Thyroid gland (tissue), 4 donors: ENCODE measurements at regions not wholly inside any gene's neighbourhood (a gene's known extent, or its start where the extent isn't known, plus 50 kb on each side); places are given as distances from the start of the nearest gene placed in this dataset.

Experiments used
- DNase-seq, 2 donors: peaks; one replicate each; pipeline ENCODE4 v3.0.0-alpha.2; 2019
- H3K27ac ChIP-seq, 3 donors: fragments of 200-600 bp; sonication (generic); 1 replicate in 2 of 3; 2 replicates in 1 of 3; pipeline ENCODE4 v1.5.1; 2016 to 2019; ENCODE audit warnings: mild to moderate bottlenecking in 1 of 3, moderate library complexity in 1 of 3
- H3K27me3 ChIP-seq: fragments of 200-600 bp; sonication (generic); one replicate; pipeline ENCODE4 v1.5.1; 2019
- H3K36me3 ChIP-seq, 2 donors: fragments of 200-600 bp; sonication (generic); one replicate each; pipeline ENCODE4 v1.5.1; 2016 to 2019
- H3K4me1 ChIP-seq, 2 donors: fragments of 200-600 bp; sonication (generic); one replicate each; pipeline ENCODE4 v1.5.1; 2017 to 2019
- H3K4me3 ChIP-seq, 3 donors: fragments of 200-600 bp; sonication (generic); replicated peaks in 1 of 3; 1 replicate in 2 of 3; 2 replicates in 1 of 3; pipeline ENCODE4 v1.5.1; 2016; ENCODE audit warnings: mild to moderate bottlenecking in 1 of 3
- H3K9me3 ChIP-seq: fragments of 200-600 bp; sonication (generic); one replicate; pipeline ENCODE4 v1.5.1; 2017
- CTCF ChIP-seq, 6 experiments: fragments of 200-600 bp in 3 of 6; fragments of 450-650 bp in 3 of 6; sonication (generic) in 3 of 6; IDR thresholded peaks; one replicate each; pipeline ENCODE4 v1.5.1; 2016 to 2019; ENCODE audit warnings: antibody characterized with exemption in 6 of 6, mild to moderate bottlenecking in 2 of 6, inconsistent platforms in 1 of 6, moderate library complexity in 1 of 6
- POLR2A ChIP-seq, 2 donors: fragments of 450-650 bp; IDR thresholded peaks; one replicate each; pipeline ENCODE4 v1.6.1; 2017; ENCODE audit warnings: antibody characterized with exemption in 2 of 2, mild to moderate bottlenecking in 2 of 2, moderate library complexity in 1 of 2
- WGBS, 2 donors: methylation state at CpG; one replicate each; pipeline ENCODE4 v1.1.5; 2017; 5-methylcytosine and 5-hydroxymethylcytosine counted together
- intact Hi-C: fragments of 100-400 bp; cut with DNase I; formaldehyde crosslinking; loops from one replicate; pipeline ENCODE4 v1.15.1; 2023

- H3K9me3 ChIP-seq, result no peaks in the 10 kb centered on the region
- H3K4me1 ChIP-seq, result peaks cover 11 to 23% of the 10 kb centered on the region in 2 donors
- intact Hi-C loops, result no loop called here
- no peak overlapping the region for H3K27ac ChIP-seq
- no peak for DNase-seq
- no peak for TF ChIP-seq POLR2A (IDR thresholded peaks at IDR 0.05)
- TF ChIP-seq CTCF (IDR thresholded peaks at IDR 0.05), result no peak
- 93 to 99% methylated on average over 2 of the region's 2 CpGs for WGBS, 2 donors
- H3K4me3 ChIP-seq, result no peak overlapping the region
- no peaks in the 10 kb centered on the region for H3K36me3 ChIP-seq
- H3K27me3 ChIP-seq, result no peaks in the 10 kb centered on the region
Measured at GRCh38 chr18:44545359-44545985, 135.2 kb upstream of the SETBP1 start.

GRCh38 chr18:44546954-44547353, 133.7 kb upstream of the SETBP1 start:
- H3K27ac ChIP-seq, result no peak overlapping the region
- no peak for TF ChIP-seq POLR2A (IDR thresholded peaks at IDR 0.05)
- TF ChIP-seq CTCF (IDR thresholded peaks at IDR 0.05), result no peak
- peaks cover 3 to 18% of the 10 kb centered on the region in 2 donors for H3K4me1 ChIP-seq
- H3K27me3 ChIP-seq, result no peaks in the 10 kb centered on the region
- DNase-seq, result no peak
- WGBS, 2 donors, result 60 to 74% methylated on average over 3 of the region's 3 CpGs
- H3K4me3 ChIP-seq, result no peak overlapping the region
- H3K36me3 ChIP-seq, result no peaks in the 10 kb centered on the region
- intact Hi-C loops, result no loop called here
- no peaks in the 10 kb centered on the region for H3K9me3 ChIP-seq

- H3K4me1 ChIP-seq, result peaks cover 0 to 16% of the 10 kb centered on the region in 2 donors
- TF ChIP-seq CTCF (IDR thresholded peaks at IDR 0.05) (no peak), POLR2A (IDR thresholded peaks at IDR 0.05) (no peak)
- no peak overlapping the region for H3K4me3 ChIP-seq
- WGBS, 2 donors, result 68 to 82% methylated on average over 7 of the region's 7 CpGs
- no peaks in the 10 kb centered on the region for H3K36me3 ChIP-seq
- H3K27me3 ChIP-seq, result no peaks in the 10 kb centered on the region
- no peak overlapping the region for H3K27ac ChIP-seq
- DNase-seq, result no peak
- intact Hi-C loops, result no loop called here
- H3K9me3 ChIP-seq, result no peaks in the 10 kb centered on the region
Measured at GRCh38 chr18:44548291-44549221, 132.1 kb upstream of the SETBP1 start.

GRCh38 chr18:44552706-44553105, 128.0 kb upstream of the SETBP1 start:
- intact Hi-C loops, result no loop called here
- H3K36me3 ChIP-seq, result no peaks in the 10 kb centered on the region
- no peak for DNase-seq
- H3K4me1 ChIP-seq, result peaks cover 0 to 16% of the 10 kb centered on the region in 2 donors
- 64 to 76% methylated on average over 2 of the region's 2 CpGs for WGBS, 2 donors
- no peaks in the 10 kb centered on the region for H3K9me3 ChIP-seq
- no peak for TF ChIP-seq CTCF (IDR thresholded peaks at IDR 0.05)
- no peak for TF ChIP-seq POLR2A (IDR thresholded peaks at IDR 0.05)
- H3K4me3 ChIP-seq, result no peak overlapping the region
- H3K27ac ChIP-seq, result no peak overlapping the region
- no peaks in the 10 kb centered on the region for H3K27me3 ChIP-seq

GRCh38 chr18:44556296-44556695, 124.4 kb upstream of the SETBP1 start:
- 52 to 64% methylated on average over 3 of the region's 3 CpGs for WGBS, 2 donors
- intact Hi-C loops, result no loop called here

More at GRCh38 chr18:44556296-44556695, 124.4 kb upstream of the SETBP1 start:
- Histone ChIP-seq H3K27ac (no peak overlapping the region), H3K4me1 (no peaks in the 10 kb centered on the region), H3K9me3 (no peaks in the 10 kb centered on the region), H3K4me3 (no peak overlapping the region), H3K27me3 (no peaks in the 10 kb centered on the region), H3K36me3 (no peaks in the 10 kb centered on the region)
- TF ChIP-seq POLR2A (IDR thresholded peaks at IDR 0.05) (no peak), CTCF (IDR thresholded peaks at IDR 0.05) (no peak)
- DNase-seq, result no peak
